ENCODE measurements at regions not wholly inside any gene's neighbourhood (a gene's known extent, or its start where the extent isn't known, plus 50 kb on each side); places are given as distances from the start of the nearest gene placed in this dataset.

- TF ChIP-seq, protein P1, sequence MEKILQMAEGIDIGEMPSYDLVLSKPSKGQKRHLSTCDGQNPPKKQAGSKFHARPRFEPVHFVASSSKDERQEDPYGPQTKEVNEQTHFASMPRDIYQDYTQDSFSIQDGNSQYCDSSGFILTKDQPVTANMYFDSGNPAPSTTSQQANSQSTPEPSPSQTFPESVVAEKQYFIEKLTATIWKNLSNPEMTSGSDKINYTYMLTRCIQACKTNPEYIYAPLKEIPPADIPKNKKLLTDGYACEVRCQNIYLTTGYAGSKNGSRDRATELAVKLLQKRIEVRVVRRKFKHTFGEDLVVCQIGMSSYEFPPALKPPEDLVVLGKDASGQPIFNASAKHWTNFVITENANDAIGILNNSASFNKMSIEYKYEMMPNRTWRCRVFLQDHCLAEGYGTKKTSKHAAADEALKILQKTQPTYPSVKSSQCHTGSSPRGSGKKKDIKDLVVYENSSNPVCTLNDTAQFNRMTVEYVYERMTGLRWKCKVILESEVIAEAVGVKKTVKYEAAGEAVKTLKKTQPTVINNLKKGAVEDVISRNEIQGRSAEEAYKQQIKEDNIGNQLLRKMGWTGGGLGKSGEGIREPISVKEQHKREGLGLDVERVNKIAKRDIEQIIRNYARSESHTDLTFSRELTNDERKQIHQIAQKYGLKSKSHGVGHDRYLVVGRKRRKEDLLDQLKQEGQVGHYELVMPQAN (conservative IDR thresholded peaks at IDR 0.05): no peak
- TF ChIP-seq, protein P2, sequence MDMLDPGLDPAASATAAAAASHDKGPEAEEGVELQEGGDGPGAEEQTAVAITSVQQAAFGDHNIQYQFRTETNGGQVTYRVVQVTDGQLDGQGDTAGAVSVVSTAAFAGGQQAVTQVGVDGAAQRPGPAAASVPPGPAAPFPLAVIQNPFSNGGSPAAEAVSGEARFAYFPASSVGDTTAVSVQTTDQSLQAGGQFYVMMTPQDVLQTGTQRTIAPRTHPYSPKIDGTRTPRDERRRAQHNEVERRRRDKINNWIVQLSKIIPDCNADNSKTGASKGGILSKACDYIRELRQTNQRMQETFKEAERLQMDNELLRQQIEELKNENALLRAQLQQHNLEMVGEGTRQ (IDR thresholded peaks at IDR 0.05; ENCODE audit: borderline replicate concordance, low read depth, low read length): no peak
- no peak for TF ChIP-seq KDM1A (IDR thresholded peaks at IDR 0.05; ENCODE audit: borderline replicate concordance)
- TF ChIP-seq CUX1 (IDR thresholded peaks at IDR 0.05; ENCODE audit: insufficient replicate concordance, low read depth, low read length): no peak
- TF ChIP-seq BMI1 (IDR thresholded peaks at IDR 0.05; ENCODE audit: borderline replicate concordance): no peak
- no peak for TF ChIP-seq YBX1 (IDR thresholded peaks at IDR 0.05)
- no peak for TF ChIP-seq NBN (IDR thresholded peaks at IDR 0.05)
- TF ChIP-seq, protein P3, sequence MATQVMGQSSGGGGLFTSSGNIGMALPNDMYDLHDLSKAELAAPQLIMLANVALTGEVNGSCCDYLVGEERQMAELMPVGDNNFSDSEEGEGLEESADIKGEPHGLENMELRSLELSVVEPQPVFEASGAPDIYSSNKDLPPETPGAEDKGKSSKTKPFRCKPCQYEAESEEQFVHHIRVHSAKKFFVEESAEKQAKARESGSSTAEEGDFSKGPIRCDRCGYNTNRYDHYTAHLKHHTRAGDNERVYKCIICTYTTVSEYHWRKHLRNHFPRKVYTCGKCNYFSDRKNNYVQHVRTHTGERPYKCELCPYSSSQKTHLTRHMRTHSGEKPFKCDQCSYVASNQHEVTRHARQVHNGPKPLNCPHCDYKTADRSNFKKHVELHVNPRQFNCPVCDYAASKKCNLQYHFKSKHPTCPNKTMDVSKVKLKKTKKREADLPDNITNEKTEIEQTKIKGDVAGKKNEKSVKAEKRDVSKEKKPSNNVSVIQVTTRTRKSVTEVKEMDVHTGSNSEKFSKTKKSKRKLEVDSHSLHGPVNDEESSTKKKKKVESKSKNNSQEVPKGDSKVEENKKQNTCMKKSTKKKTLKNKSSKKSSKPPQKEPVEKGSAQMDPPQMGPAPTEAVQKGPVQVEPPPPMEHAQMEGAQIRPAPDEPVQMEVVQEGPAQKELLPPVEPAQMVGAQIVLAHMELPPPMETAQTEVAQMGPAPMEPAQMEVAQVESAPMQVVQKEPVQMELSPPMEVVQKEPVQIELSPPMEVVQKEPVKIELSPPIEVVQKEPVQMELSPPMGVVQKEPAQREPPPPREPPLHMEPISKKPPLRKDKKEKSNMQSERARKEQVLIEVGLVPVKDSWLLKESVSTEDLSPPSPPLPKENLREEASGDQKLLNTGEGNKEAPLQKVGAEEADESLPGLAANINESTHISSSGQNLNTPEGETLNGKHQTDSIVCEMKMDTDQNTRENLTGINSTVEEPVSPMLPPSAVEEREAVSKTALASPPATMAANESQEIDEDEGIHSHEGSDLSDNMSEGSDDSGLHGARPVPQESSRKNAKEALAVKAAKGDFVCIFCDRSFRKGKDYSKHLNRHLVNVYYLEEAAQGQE (IDR thresholded peaks at IDR 0.05; ENCODE audit: low read depth, low read length): no peak
- TF ChIP-seq MAX (IDR thresholded peaks at IDR 0.05; ENCODE audit: low read depth, low read length): no peak
Measured at GRCh38 chr19:28003543-28003942, 1209.4 kb downstream of the UQCRFS1 start (continued).
